Neural cell (in vitro differentiated cells): ENCODE measurements at regions not wholly inside any gene's neighbourhood (a gene's known extent, or its start where the extent isn't known, plus 50 kb on each side); places are given as distances from the start of the nearest gene placed in this dataset.

Source experiments
- H2AFZ ChIP-seq: fragments of 200-600, 300-800 bp; sonication (generic), shearing (Covaris generic); 2 replicates; pipeline ENCODE4 v1.6.0; 2014; ENCODE audit warnings: low read depth, mild to moderate bottlenecking, antibody characterized with exemption, low read length, moderate library complexity
- H3F3A ChIP-seq: fragments of 200-600 bp; shearing (Covaris generic); 2 replicates; pipeline ENCODE4 v1.6.1; 2016; ENCODE audit warnings: mild to moderate bottlenecking, moderate library complexity, mixed read lengths, antibody characterized with exemption, low read length; ENCODE audit not compliant: insufficient read depth, poor library complexity, severe bottlenecking
- H3K27ac ChIP-seq: fragments of 200-600, 300-800 bp; sonication (generic), shearing (Covaris generic); 2 replicates; pipeline ENCODE4 v1.5.1; 2014; ENCODE audit warnings: mild to moderate bottlenecking, low read length, moderate library complexity
- H3K27me3 ChIP-seq: fragments of 300-800, 200-600 bp; sonication (generic), shearing (Covaris generic); 2 replicates; pipeline ENCODE4 v1.6.0; 2014; ENCODE audit warnings: mild to moderate bottlenecking, low read depth, low read length, moderate library complexity; ENCODE audit not compliant: insufficient read depth
- H3K36me3 ChIP-seq: fragments of 300-800, 200-600 bp; sonication (generic), shearing (Covaris generic); 2 replicates; pipeline ENCODE4 v1.5.1; 2014; ENCODE audit warnings: mild to moderate bottlenecking, antibody characterized with exemption, low read length, moderate library complexity; ENCODE audit not compliant: insufficient read depth
- H3K4me2 ChIP-seq: fragments of 300-800, 200-600 bp; sonication (generic), shearing (Covaris generic); 2 replicates; pipeline ENCODE4 v1.6.0; 2014; ENCODE audit warnings: mild to moderate bottlenecking, low read length
- H3K4me3 ChIP-seq: fragments of 300-800, 200-600 bp; sonication (generic), shearing (Covaris generic); 2 replicates; pipeline ENCODE4 v1.5.1; 2014; ENCODE audit warnings: mild to moderate bottlenecking, low read length, moderate library complexity
- H3K79me2 ChIP-seq: fragments of 200-600 bp; shearing (Covaris generic); replicated peaks from 2 replicates; pipeline ENCODE4 v1.6.0; 2014; ENCODE audit warnings: mild to moderate bottlenecking, low read length, moderate library complexity; ENCODE audit not compliant: insufficient read depth
- H3K9ac ChIP-seq: fragments of 300-800, 200-600 bp; sonication (generic), shearing (Covaris generic); 2 replicates; pipeline ENCODE4 v1.6.1; 2016; ENCODE audit warnings: mild to moderate bottlenecking, low read length, mixed read lengths
- H3K9me2 ChIP-seq: fragments of 200-600 bp; shearing (Covaris generic); 2 replicates; pipeline ENCODE4 v1.6.1; 2016; ENCODE audit warnings: mild to moderate bottlenecking, low read length, mixed read lengths; ENCODE audit not compliant: insufficient read depth
- H3K9me3 ChIP-seq: fragments of 200-600, 300-800 bp; sonication (generic), shearing (Covaris generic); 2 replicates; pipeline ENCODE4 v1.6.1; 2016; ENCODE audit warnings: mild to moderate bottlenecking, mixed run types, low read length, moderate library complexity, mixed read lengths
- H4K20me1 ChIP-seq: fragments of 200-600 bp; shearing (Covaris generic); 2 replicates; pipeline ENCODE4 v1.6.1; 2016; ENCODE audit warnings: mild to moderate bottlenecking, mixed run types; ENCODE audit not compliant: insufficient read depth
- EP300 ChIP-seq: fragments of 450-650 bp; conservative IDR thresholded peaks from 2 replicates; pipeline ENCODE4 v1.6.1; 2014; ENCODE audit warnings: antibody characterized with exemption, mild to moderate bottlenecking, moderate library complexity; ENCODE audit not compliant: poor library complexity, severe bottlenecking
- EZH2 ChIP-seq: fragments of 200-600, 300-800 bp; shearing (Covaris generic), sonication (generic); IDR thresholded peaks from 2 replicates; pipeline ENCODE4 v1.6.1; 2014; ENCODE audit warnings: antibody characterized with exemption, low read length, borderline replicate concordance, mild to moderate bottlenecking; ENCODE audit not compliant: insufficient read depth, poor library complexity, severe bottlenecking
- MXI1 ChIP-seq: fragments of 450-650 bp; conservative IDR thresholded peaks from 2 replicates; pipeline ENCODE4 v1.6.1; 2014; ENCODE audit warnings: antibody characterized with exemption, mild to moderate bottlenecking; ENCODE audit not compliant: poor library complexity, severe bottlenecking
- POLR2AphosphoS5 ChIP-seq: IDR thresholded peaks from 2 replicates; pipeline ENCODE4 v1.6.1; 2012
- RAD21 ChIP-seq: fragments of 450-650 bp; conservative IDR thresholded peaks from 2 replicates; pipeline ENCODE4 v1.6.1; 2014; ENCODE audit warnings: antibody characterized with exemption, mild to moderate bottlenecking, moderate library complexity
- SMC3 ChIP-seq: fragments of 450-650 bp; conservative IDR thresholded peaks from 2 replicates; pipeline ENCODE4 v1.6.1; 2014; ENCODE audit warnings: antibody characterized with exemption, mild to moderate bottlenecking, moderate library complexity; ENCODE audit not compliant: poor library complexity
- TAF1 ChIP-seq: IDR thresholded peaks from 2 replicates; pipeline ENCODE4 v1.6.1; 2012; ENCODE audit warnings: low read depth
- TF ChIP-seq, protein P1 (sequence below): IDR thresholded peaks from 2 replicates; pipeline ENCODE4 v1.6.1; 2012; ENCODE audit warnings: borderline replicate concordance
- TF ChIP-seq, protein P2 (sequence below): fragments of 450-650 bp; IDR thresholded peaks from 2 replicates; pipeline ENCODE4 v1.5.1; 2014; ENCODE audit warnings: antibody characterized with exemption, mild to moderate bottlenecking, moderate library complexity; ENCODE audit not compliant: poor library complexity, severe bottlenecking

DNA sequence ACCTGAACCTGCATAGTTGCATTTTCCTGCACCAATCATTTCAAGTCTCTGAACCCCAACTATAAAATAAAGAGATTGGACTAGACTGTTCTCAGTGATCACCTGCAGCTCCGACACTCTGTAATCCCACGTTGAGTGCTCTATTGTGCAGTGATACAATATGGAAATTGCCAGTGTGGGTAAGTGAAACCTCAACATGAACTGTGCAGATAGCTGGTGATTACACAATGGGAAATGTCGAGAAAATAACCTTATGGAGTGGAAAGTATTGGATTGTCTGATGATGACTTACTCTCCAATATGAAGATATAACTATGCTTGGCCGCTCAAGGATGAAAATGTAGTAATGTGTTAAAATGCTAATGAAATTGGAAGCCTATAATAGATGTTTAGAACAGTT, 293.1 kb upstream of the BRINP1 start:
- no peaks in the 10 kb centered on the region for H3K27me3 ChIP-seq
- H3K9me2 ChIP-seq: no peaks in the 10 kb centered on the region
- H3K79me2 ChIP-seq: no peaks in the 10 kb centered on the region
- no peak overlapping the region for H3K4me2 ChIP-seq
- H3F3A ChIP-seq: no peaks in the 10 kb centered on the region
- no peaks in the 10 kb centered on the region for H3K9me3 ChIP-seq
- no peak overlapping the region for H3K27ac ChIP-seq
- no peaks in the 10 kb centered on the region for H4K20me1 ChIP-seq
- no peaks in the 10 kb centered on the region for H3K36me3 ChIP-seq
- H3K4me3 ChIP-seq: no peak overlapping the region
- no peak overlapping the region for H3K9ac ChIP-seq
- H2AFZ ChIP-seq: no peak overlapping the region
- TF ChIP-seq EZH2: no peak
- peak; percentile 55 for TF ChIP-seq POLR2AphosphoS5
- TF ChIP-seq TAF1: no peak
- TF ChIP-seq, protein P1, sequence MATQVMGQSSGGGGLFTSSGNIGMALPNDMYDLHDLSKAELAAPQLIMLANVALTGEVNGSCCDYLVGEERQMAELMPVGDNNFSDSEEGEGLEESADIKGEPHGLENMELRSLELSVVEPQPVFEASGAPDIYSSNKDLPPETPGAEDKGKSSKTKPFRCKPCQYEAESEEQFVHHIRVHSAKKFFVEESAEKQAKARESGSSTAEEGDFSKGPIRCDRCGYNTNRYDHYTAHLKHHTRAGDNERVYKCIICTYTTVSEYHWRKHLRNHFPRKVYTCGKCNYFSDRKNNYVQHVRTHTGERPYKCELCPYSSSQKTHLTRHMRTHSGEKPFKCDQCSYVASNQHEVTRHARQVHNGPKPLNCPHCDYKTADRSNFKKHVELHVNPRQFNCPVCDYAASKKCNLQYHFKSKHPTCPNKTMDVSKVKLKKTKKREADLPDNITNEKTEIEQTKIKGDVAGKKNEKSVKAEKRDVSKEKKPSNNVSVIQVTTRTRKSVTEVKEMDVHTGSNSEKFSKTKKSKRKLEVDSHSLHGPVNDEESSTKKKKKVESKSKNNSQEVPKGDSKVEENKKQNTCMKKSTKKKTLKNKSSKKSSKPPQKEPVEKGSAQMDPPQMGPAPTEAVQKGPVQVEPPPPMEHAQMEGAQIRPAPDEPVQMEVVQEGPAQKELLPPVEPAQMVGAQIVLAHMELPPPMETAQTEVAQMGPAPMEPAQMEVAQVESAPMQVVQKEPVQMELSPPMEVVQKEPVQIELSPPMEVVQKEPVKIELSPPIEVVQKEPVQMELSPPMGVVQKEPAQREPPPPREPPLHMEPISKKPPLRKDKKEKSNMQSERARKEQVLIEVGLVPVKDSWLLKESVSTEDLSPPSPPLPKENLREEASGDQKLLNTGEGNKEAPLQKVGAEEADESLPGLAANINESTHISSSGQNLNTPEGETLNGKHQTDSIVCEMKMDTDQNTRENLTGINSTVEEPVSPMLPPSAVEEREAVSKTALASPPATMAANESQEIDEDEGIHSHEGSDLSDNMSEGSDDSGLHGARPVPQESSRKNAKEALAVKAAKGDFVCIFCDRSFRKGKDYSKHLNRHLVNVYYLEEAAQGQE: no peak
- TF ChIP-seq MXI1: no peak
- TF ChIP-seq, protein P2, sequence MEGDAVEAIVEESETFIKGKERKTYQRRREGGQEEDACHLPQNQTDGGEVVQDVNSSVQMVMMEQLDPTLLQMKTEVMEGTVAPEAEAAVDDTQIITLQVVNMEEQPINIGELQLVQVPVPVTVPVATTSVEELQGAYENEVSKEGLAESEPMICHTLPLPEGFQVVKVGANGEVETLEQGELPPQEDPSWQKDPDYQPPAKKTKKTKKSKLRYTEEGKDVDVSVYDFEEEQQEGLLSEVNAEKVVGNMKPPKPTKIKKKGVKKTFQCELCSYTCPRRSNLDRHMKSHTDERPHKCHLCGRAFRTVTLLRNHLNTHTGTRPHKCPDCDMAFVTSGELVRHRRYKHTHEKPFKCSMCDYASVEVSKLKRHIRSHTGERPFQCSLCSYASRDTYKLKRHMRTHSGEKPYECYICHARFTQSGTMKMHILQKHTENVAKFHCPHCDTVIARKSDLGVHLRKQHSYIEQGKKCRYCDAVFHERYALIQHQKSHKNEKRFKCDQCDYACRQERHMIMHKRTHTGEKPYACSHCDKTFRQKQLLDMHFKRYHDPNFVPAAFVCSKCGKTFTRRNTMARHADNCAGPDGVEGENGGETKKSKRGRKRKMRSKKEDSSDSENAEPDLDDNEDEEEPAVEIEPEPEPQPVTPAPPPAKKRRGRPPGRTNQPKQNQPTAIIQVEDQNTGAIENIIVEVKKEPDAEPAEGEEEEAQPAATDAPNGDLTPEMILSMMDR: no peak
- no peak for TF ChIP-seq EP300

DNA sequence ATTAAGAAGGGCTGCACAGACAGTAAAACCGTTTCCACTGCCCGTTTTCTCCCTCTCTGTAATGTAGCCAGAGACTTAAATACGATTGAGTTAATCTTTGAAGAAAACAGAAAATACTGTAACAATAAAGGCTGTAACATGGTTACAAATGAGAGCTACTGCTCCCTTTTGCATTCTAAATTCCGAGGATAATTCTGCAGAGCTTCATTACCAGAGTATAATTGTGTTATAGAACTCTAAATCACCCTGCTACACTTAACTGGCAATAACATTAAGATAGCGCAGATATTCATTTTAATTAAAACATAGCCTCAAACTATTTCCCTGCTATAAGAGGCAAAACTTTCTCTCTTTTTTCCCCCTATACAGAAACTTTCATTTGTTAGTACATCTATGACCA, 283.7 kb upstream of the BRINP1 start:
- no peaks in the 10 kb centered on the region for H3K9me3 ChIP-seq
- no peak overlapping the region for H3K4me3 ChIP-seq
- H3K79me2 ChIP-seq: no peaks in the 10 kb centered on the region
- no peaks in the 10 kb centered on the region for H3K27me3 ChIP-seq
- no peak overlapping the region for H3K9ac ChIP-seq
- H3K36me3 ChIP-seq: no peaks in the 10 kb centered on the region
- TF ChIP-seq RAD21 (no peak), TAF1 (no peak), SMC3 (no peak), POLR2AphosphoS5 (no peak), EZH2 (no peak), MXI1 (no peak), EP300 (no peak)
- TF ChIP-seq, protein P1: no peak
- TF ChIP-seq, protein P2: no peak
- no peak overlapping the region for H2AFZ ChIP-seq
- H3F3A ChIP-seq: no peaks in the 10 kb centered on the region
- no peaks in the 10 kb centered on the region for H4K20me1 ChIP-seq
- no peaks in the 10 kb centered on the region for H3K9me2 ChIP-seq
- H3K4me2 ChIP-seq: no peak overlapping the region
- H3K27ac ChIP-seq: no peak overlapping the region
